C4-2B (cell line): ENCODE measurements at regions not wholly inside any gene's neighbourhood (a gene's known extent, or its start where the extent isn't known, plus 50 kb on each side); places are given as distances from the start of the nearest gene placed in this dataset.
"Not testable (repeated sequence)": the region's sequence is repeated elsewhere in the genome, so short reads cannot be mapped to it uniquely, and the experiment has no call there.

Experiments used
- H3K27ac ChIP-seq: fragments of 450-650 bp; 2 replicates; pipeline ENCODE4 v1.5.1; 2017
- ZFX ChIP-seq: fragments of 450-650 bp; IDR thresholded peaks from 2 replicates; pipeline ENCODE4 v1.6.1; 2017
- TF ChIP-seq, protein P1 (sequence below): fragments of 450-650 bp; conservative IDR thresholded peaks from 2 replicates; pipeline ENCODE4 v1.5.1; 2017; ENCODE audit warnings: mild to moderate bottlenecking

GRCh38 chr16:29146266-29146665, 161.4 kb downstream of the LAT start:
- TF ChIP-seq, protein P1, sequence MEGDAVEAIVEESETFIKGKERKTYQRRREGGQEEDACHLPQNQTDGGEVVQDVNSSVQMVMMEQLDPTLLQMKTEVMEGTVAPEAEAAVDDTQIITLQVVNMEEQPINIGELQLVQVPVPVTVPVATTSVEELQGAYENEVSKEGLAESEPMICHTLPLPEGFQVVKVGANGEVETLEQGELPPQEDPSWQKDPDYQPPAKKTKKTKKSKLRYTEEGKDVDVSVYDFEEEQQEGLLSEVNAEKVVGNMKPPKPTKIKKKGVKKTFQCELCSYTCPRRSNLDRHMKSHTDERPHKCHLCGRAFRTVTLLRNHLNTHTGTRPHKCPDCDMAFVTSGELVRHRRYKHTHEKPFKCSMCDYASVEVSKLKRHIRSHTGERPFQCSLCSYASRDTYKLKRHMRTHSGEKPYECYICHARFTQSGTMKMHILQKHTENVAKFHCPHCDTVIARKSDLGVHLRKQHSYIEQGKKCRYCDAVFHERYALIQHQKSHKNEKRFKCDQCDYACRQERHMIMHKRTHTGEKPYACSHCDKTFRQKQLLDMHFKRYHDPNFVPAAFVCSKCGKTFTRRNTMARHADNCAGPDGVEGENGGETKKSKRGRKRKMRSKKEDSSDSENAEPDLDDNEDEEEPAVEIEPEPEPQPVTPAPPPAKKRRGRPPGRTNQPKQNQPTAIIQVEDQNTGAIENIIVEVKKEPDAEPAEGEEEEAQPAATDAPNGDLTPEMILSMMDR: no peak
- TF ChIP-seq ZFX: no peak
- no peak overlapping the region for H3K27ac ChIP-seq

GRCh38 chr16:29145486-29146225, 160.8 kb downstream of the LAT start:
- H3K27ac ChIP-seq: not testable (repeated sequence)

GRCh38 chr16:29145086-29145485, 160.2 kb downstream of the LAT start:
- not testable (repeated sequence) for H3K27ac ChIP-seq

DNA sequence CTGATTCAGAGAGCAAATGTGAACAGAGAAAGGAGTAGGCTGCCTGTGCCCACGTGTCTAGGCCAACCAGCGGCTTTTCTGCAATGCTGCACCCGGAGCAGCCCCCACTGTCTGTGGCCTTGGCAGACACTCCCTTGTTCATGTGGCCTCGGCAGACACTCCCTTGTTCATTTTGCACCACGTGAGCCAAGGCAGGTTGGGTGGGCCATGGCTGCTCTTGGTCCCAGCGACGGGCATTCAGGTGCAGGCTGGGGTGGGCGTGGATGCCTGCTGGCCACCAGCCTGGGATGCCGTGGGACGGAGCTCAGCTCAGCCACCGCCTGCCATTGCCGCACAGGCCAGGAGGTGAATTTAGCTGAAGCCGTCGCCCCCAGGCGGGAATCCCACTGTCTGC, 159.8 kb downstream of the LAT start:
- H3K27ac ChIP-seq: not testable (repeated sequence)

GRCh38 chr16:29143739-29144668, 159.2 kb downstream of the LAT start:
- not testable (repeated sequence) for H3K27ac ChIP-seq

DNA sequence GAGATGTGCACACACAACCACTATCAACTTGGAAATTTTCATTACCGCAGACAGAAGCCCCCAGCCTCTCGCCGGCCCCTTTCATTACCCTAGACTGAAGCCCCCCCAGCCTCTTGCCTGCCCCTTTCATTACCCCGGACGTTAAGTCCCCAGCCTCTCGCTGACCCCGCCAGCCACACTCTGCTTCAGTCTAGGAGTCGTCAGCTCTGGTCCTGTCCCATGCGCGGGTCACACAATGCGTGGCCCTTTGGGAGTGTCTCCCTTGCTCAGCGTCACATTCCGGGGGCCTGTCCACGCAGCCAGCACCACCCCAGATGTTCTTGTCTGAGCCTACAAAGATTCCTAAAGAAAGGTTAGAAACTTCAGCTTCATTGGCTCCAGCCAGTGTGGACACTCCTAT, 157.7 kb downstream of the LAT start:
- not testable (repeated sequence) for H3K27ac ChIP-seq

DNA sequence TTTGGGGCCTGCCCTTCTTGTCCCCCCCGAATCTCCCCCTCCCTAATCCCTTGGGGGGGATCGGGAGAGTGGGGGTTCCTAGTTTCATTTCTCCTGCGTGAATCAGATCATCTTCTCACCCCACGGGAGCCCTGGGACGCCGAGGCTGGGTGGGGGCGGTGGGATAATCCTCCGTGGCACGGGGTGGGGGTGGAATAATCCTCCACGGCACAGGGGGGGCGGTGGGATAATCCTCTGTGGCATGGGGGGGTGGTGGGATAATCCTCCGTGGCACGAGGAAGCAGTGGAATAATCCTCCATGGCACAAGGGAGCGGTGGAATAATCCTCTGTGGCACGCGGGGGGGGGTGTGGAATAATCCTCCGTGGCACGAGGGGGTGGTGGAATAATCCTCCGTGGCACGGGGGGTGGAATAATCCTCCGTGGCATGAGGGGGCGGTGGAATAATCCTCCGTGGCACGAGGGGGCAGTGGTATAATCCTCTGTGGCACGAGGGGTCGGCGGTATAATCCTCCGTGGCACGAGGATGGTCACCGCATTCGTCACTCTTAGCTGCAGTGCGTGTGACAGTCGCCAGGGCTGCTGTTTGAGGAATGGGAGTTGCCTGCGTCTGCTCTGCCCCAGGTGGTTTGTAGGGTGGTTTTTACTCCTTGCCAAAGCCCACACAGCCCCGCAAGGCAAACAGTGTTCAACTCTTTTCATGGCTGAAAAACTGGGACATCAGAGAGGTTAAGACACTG, 156.9 kb downstream of the LAT start:
- TF ChIP-seq, protein P1: no peak
- TF ChIP-seq ZFX: no peak
- no peak overlapping the region for H3K27ac ChIP-seq

GRCh38 chr16:29141121-29141520, 156.3 kb downstream of the LAT start:
- H3K27ac ChIP-seq: not testable (repeated sequence)

DNA sequence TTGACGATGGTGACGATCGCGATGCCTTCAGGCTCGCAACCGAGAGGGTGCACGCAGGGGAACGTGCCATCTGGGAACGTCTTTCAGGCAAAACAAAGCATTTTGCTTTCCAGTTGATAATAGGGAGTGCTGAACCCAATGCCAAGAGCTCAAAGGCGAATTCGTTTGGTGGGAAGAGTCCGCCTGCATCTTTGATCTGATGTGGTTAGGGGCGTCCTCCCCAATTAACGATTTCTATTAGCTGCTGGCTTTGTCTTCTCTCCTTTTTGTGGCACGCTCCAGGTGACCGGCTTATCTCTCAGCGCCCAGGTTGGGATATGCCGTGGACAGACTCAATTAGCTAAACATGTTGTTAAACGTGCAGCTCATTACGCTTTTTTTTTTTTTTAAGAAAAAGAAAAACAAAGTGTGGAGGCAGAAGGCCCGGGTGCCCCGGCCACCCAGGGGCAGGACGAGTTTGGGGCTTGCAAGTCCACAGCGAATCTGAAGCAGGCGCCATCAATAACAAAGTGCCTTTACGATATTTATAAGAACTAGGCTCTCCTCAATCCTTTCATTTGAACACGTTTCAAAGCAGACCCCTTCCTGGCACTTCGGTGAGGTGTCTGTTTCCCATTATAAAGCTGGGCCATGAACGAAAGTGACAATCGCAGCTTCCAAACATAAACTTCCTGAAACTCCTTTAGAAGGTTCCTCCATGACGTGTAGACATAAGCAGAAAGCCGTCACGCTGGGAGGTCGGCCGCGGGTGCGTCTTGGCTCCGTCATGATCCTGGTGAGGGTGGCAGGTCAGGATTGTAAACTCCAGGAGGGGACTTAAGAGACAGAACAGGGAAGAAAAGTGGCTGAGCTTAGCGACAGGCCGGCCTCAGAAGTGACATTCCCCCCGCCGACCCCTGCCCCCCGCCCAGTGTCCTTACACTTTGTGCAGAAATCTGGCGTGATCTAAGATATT, 155.3 kb downstream of the LAT start:
- not testable (repeated sequence) for H3K27ac ChIP-seq

DNA sequence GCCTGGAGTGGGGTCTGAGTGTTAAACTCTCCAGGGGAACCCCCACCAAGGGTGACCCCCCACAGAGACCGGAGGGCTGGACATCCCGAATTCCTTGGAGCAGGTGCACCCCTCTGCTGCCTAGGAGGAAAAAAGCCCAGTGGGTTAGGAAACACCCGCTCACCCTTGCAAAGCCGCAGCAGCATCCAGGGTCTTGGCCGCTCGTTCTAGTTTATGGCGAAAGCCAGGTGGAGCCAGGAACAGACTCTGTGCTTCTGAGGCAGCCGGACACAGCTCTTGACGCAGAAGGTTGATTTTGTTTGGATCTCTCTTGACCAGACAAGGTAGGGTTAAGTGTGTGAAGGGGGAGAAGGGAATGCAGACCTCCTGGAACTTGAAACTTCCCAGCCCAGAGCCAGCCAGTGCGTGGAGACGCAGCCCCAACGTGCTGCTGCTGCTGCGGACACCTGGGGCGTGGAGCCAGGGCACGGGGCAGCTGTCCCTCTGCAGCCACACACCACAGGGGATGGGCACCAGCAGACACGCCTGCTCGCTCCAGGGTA, 154.5 kb downstream of the LAT start:
- TF ChIP-seq, protein P1: no peak
- TF ChIP-seq ZFX: no peak
- H3K27ac ChIP-seq: no peak overlapping the region

- H3K27ac ChIP-seq: not testable (repeated sequence)
Measured at GRCh38 chr16:29138698-29139097, 153.8 kb downstream of the LAT start.

- H3K27ac ChIP-seq: not testable (repeated sequence)
Measured at GRCh38 chr16:29137894-29138662, 153.2 kb downstream of the LAT start.

- not testable (repeated sequence) for H3K27ac ChIP-seq
Measured at GRCh38 chr16:29137461-29137860, 152.6 kb downstream of the LAT start.

GRCh38 chr16:29136916-29137315, 152.1 kb downstream of the LAT start:
- not testable (repeated sequence) for H3K27ac ChIP-seq
